RWPE2 (cell line): ENCODE measurements at regions not wholly inside any gene's neighbourhood (a gene's known extent, or its start where the extent isn't known, plus 50 kb on each side); places are given as distances from the start of the nearest gene placed in this dataset.

Experiments
- ATAC-seq: fragments of 200-7000 bp; cut with Tn5 transposase; 3 replicates; pipeline ENCODE4 v1.9.1; 2021; ENCODE audit warnings: low read depth
- DNase-seq: peaks from one replicate; pipeline ENCODE4 v3.0.0-alpha.2; 2020; ENCODE audit warnings: low spot score
- H3K27ac ChIP-seq: fragments of 450-650 bp; 2 replicates; pipeline ENCODE4 v1.5.1; 2017; ENCODE audit warnings: mild to moderate bottlenecking; ENCODE audit not compliant: poor library complexity, severe bottlenecking
- H3K27me3 ChIP-seq: fragments of 250-450 bp; sonication (Bioruptor Pico); 2 replicates; pipeline ENCODE4 v1.5.1; 2021; ENCODE audit warnings: mild to moderate bottlenecking, moderate library complexity; ENCODE audit not compliant: insufficient read depth, poor library complexity, severe bottlenecking
- H3K36me3 ChIP-seq: fragments of 250-450 bp; sonication (Bioruptor Pico); 2 replicates; pipeline ENCODE4 v1.5.1; 2020; ENCODE audit warnings: low read depth, mild to moderate bottlenecking, moderate library complexity
- H3K4me1 ChIP-seq: fragments of 250-450 bp; sonication (Bioruptor Pico); 2 replicates; pipeline ENCODE4 v1.5.1; 2021; ENCODE audit warnings: mild to moderate bottlenecking, moderate library complexity; ENCODE audit not compliant: insufficient read depth, poor library complexity, severe bottlenecking
- H3K4me3 ChIP-seq: fragments of 250-450 bp; sonication (Bioruptor Pico); 2 replicates; pipeline ENCODE4 v1.5.1; 2021; ENCODE audit warnings: mild to moderate bottlenecking, moderate library complexity; ENCODE audit not compliant: severe bottlenecking
- H3K9me3 ChIP-seq: fragments of 250-450 bp; sonication (Bioruptor Pico); 2 replicates; pipeline ENCODE4 v1.5.1; 2021; ENCODE audit warnings: mild to moderate bottlenecking, moderate library complexity; ENCODE audit not compliant: severe bottlenecking
- TF ChIP-seq, protein P1 (sequence below): fragments of 450-650 bp; IDR thresholded peaks from one replicate; pipeline ENCODE4 v1.5.1; 2017; ENCODE audit warnings: mild to moderate bottlenecking, moderate library complexity; ENCODE audit not compliant: poor library complexity, severe bottlenecking

DNA sequence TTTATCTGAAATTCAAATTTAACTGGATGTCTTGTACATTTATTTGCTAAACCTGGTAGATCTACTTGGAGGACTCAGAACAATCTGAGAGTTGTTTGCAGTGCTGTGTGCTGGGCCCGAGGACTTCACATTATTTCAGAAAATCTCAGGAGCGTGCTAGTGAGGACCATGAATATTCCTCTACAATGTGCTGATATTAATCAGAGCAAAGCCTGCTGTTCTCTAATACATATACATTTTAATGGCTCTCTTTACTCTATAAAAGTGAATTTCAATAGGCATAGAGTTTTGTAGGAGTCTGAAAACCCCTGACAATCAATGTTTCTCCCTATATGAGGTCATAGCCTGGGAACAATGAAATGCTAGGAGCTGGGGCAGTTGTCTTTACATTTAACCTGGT lies 144.3 kb downstream of the NEDD1 start:
- no peak for ATAC-seq
- TF ChIP-seq, protein P1, sequence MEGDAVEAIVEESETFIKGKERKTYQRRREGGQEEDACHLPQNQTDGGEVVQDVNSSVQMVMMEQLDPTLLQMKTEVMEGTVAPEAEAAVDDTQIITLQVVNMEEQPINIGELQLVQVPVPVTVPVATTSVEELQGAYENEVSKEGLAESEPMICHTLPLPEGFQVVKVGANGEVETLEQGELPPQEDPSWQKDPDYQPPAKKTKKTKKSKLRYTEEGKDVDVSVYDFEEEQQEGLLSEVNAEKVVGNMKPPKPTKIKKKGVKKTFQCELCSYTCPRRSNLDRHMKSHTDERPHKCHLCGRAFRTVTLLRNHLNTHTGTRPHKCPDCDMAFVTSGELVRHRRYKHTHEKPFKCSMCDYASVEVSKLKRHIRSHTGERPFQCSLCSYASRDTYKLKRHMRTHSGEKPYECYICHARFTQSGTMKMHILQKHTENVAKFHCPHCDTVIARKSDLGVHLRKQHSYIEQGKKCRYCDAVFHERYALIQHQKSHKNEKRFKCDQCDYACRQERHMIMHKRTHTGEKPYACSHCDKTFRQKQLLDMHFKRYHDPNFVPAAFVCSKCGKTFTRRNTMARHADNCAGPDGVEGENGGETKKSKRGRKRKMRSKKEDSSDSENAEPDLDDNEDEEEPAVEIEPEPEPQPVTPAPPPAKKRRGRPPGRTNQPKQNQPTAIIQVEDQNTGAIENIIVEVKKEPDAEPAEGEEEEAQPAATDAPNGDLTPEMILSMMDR, result no peak
- no peak overlapping the region for H3K4me3 ChIP-seq
- H3K4me1 ChIP-seq, result no peaks in the 10 kb centered on the region
- no peak overlapping the region for H3K27ac ChIP-seq
- H3K36me3 ChIP-seq, result no peaks in the 10 kb centered on the region
- no peak for DNase-seq
- no peaks in the 10 kb centered on the region for H3K27me3 ChIP-seq
- no peaks in the 10 kb centered on the region for H3K9me3 ChIP-seq

DNA sequence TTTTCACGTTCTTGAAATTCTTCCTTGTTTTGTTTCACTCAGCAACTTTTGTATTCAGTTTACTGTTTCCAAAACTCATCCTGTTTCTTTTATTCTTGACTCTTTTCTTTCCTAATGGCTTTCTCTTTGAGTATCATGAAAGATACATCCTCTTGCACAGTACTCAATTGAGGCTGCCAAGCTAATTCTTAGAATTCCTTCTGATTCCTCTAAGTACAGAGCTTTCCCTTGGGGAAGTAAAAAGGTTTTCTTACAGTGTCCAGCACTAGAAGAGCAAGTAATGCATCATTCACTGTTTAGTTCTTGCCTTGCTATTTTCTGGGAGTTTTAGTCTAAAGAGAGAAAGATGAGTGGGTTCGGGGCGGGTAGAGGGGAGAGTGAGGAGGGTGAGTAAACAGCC lies 154.1 kb downstream of the NEDD1 start:
- no peaks in the 10 kb centered on the region for H3K4me1 ChIP-seq
- DNase-seq (no peak), ATAC-seq (no peak)
- no peak overlapping the region for H3K4me3 ChIP-seq
- no peaks in the 10 kb centered on the region for H3K9me3 ChIP-seq
- no peaks in the 10 kb centered on the region for H3K36me3 ChIP-seq
- H3K27ac ChIP-seq, result no peak overlapping the region
- H3K27me3 ChIP-seq, result peaks cover 6% of the 10 kb centered on the region
- TF ChIP-seq, protein P1, result no peak

DNA sequence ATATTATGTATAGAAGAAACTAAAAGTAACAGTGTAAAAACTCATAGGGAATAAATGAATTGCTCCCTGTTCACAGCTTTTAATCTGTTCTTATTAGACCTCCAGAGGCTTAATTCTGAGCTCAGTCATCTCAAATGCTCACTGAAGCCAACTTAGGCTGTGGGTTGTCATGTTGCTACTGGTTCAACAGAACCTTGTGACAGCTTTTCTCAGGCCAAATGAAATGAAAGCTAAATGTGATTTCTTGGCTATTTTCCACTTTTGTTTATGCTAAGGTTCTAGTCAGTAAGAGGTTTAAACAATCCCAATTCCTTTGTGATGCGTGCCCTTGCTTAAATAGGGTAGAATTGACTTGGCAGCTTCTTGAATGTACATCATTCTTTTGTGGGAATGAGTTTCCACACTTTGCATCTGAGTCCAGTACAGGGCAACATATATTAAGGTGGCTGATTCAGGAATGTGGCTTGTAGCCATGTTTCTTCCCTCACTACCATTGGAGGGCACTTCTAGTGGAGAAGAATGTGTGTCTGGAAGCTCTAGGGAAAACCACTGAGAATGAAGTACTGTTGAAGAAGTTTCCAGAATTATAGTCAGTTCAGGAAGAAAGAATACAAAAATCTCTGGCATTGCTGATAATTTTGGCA lies 156.4 kb downstream of the NEDD1 start:
- ATAC-seq, result no peak
- Histone ChIP-seq H3K27me3 (peaks cover 6% of the 10 kb centered on the region), H3K36me3 (no peaks in the 10 kb centered on the region), H3K4me3 (no peak overlapping the region), H3K4me1 (no peaks in the 10 kb centered on the region), H3K9me3 (no peaks in the 10 kb centered on the region), H3K27ac (no peak overlapping the region)
- DNase-seq, result no peak
- TF ChIP-seq, protein P1, result no peak

DNA sequence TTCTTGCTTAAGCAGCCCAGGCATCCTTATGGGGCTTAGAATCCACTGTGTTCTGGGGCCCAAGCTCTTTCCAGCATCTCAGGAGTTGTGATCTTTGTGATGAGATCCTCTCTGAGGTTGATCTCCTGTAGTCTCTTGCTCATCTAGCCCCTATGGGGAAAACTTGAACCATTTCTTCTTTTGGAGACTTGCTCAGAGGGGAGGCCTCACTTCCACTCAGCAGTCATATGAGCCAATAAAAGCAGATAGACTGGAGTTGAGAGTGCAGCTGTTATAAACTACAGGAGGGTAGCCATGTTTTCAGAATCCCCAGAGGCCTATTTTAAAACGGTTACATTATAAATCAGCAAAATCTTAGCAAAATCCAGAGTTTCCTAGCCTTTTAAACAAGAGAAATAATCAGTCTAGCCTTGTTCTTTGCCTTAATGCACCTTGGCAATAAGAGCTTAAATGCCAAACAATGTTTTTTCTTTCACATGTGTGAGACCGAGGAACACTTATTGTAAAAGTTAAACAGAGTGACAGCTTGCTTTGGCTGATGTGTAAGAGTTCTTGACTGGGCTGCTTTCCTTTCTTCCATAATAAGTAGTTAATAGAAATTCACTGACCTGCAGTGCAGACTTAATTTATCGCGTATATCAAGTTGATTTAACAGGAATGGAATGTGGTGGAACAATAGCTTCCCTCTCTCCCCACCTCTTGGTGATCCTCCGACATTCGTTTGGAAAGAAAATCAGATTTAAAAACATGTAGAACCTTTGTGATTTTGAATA lies 168.3 kb downstream of the NEDD1 start:
- Histone ChIP-seq H3K27ac (no peak overlapping the region), H3K4me1 (no peaks in the 10 kb centered on the region), H3K27me3 (no peaks in the 10 kb centered on the region), H3K9me3 (no peaks in the 10 kb centered on the region), H3K36me3 (no peaks in the 10 kb centered on the region), H3K4me3 (no peak overlapping the region)
- ATAC-seq (0 out of 3 replicates have a peak, but pooled peaks have one; percentile 38), DNase-seq (no peak)
- TF ChIP-seq, protein P1, result no peak
